HCT116 (cell line): ENCODE measurements at regions not wholly inside any gene's neighbourhood (a gene's known extent, or its start where the extent isn't known, plus 50 kb on each side); places are given as distances from the start of the nearest gene placed in this dataset.
"Not testable (repeated sequence)": the region's sequence is repeated elsewhere in the genome, so short reads cannot be mapped to it uniquely, and the experiment has no call there.

Experiments
- ATAC-seq: fragments of 200-7000 bp; cut with Tn5 transposase; 2 replicates; pipeline ENCODE4 v1.9.1; 2020; ENCODE audit warnings: mild to moderate bottlenecking, moderate library complexity
- BruUV-seq: library from RNA; stranded (reverse); fragments of 400-500 nt; replicated peaks from 2 replicates; lab custom pipeline; 2021; lab: Mats Ljungman, UMichigan
- CTCF ChIA-PET: fragments of 300-600 bp; sonication (Branson Sonifier 250); formaldehyde crosslinking; loops from one replicate; lab custom pipeline; 2021; ENCODE audit warnings: antibody characterized with exemption; lab: Charles Lee
- POLR2A ChIA-PET: fragments of 300-600, 350-600 bp; sonication (Branson Sonifier 250); formaldehyde crosslinking; loops from one replicate; lab custom pipeline; 2021; ENCODE audit warnings: antibody characterized with exemption; lab: Charles Lee
- RAD21 ChIA-PET, 2 experiments: fragments of 300-600 bp; sonication (Branson Sonifier 250); formaldehyde crosslinking; loops; one replicate each; lab custom pipeline; 2023; ENCODE audit warnings: low total read pairs in 2 of 2; ENCODE audit not compliant: uncharacterized antibody in 2 of 2, unreplicated experiment in 2 of 2, low non-redundant PET in 1 of 2; lab: Charles Lee
- DNase-seq: peaks from one replicate; pipeline ENCODE4 v3.0.0-alpha.2; 2010; ENCODE audit warnings: low read depth, low spot score
- H2AFZ ChIP-seq: fragments of 200-600 bp; shearing (Covaris generic), sonication (generic); 2 replicates; pipeline ENCODE4 v1.6.1; 2017; ENCODE audit warnings: low read depth, mixed run types, mixed read lengths, antibody characterized with exemption, low read length; ENCODE audit not compliant: poor library complexity, severe bottlenecking
- H3K27ac ChIP-seq: 2 replicates; pipeline ENCODE4 v1.5.1; 2012; ENCODE audit warnings: low read depth, low read length
- H3K27me3 ChIP-seq: fragments of 200-600 bp; sonication (generic); 2 replicates; pipeline ENCODE4 v1.6.1; 2016; ENCODE audit warnings: mixed run types, low read length, mixed read lengths; ENCODE audit not compliant: insufficient read depth
- H3K36me3 ChIP-seq, 2 experiments: fragments of 200-500 bp in 1 of 2; fragments of 200-600 bp in 1 of 2; sonication (Bioruptor generic) in 1 of 2; sonication (generic) in 1 of 2; 2 replicates each; pipeline versions ENCODE4 v1.5.1 to v1.6.1; 2014 to 2016; ENCODE audit warnings: low read length in 2 of 2, inconsistent platforms in 1 of 2, mixed read lengths in 1 of 2, mixed run types in 1 of 2; ENCODE audit not compliant: insufficient read depth in 2 of 2, control insufficient read depth in 1 of 2
- H3K4me1 ChIP-seq, 2 experiments: fragments of 200-600 bp in 1 of 2; sonication (generic) in 1 of 2; 2 replicates each; pipeline versions ENCODE4 v1.5.1 to v1.6.1; 2012 to 2017; ENCODE audit warnings: low read length in 2 of 2, inconsistent platforms in 1 of 2, mild to moderate bottlenecking in 1 of 2, mixed read lengths in 1 of 2, mixed run types in 1 of 2, moderate library complexity in 1 of 2; ENCODE audit not compliant: insufficient read depth in 2 of 2, control insufficient read depth in 1 of 2
- H3K4me2 ChIP-seq: fragments of 200-600 bp; sonication (generic); 2 replicates; pipeline ENCODE4 v1.6.1; 2017; ENCODE audit warnings: mixed run types, low read length, mixed read lengths
- H3K4me3 ChIP-seq, 2 experiments: fragments of 200-600 bp in 1 of 2; sonication (generic) in 1 of 2; replicated peaks in 1 of 2; 2 replicates each; pipeline ENCODE4 v1.5.1; 2011 to 2016; ENCODE audit warnings: low read length in 2 of 2, control low read depth in 1 of 2, low read depth in 1 of 2, mild to moderate bottlenecking in 1 of 2, mixed read lengths in 1 of 2, mixed run types in 1 of 2
- H3K79me2 ChIP-seq: fragments of 200-600 bp; sonication (generic); 2 replicates; pipeline ENCODE4 v1.6.1; 2017; ENCODE audit warnings: mild to moderate bottlenecking, mixed run types, low read length, moderate library complexity, mixed read lengths; ENCODE audit not compliant: insufficient read depth
- H3K9ac ChIP-seq: fragments of 200-600 bp; sonication (generic); 2 replicates; pipeline ENCODE4 v1.6.1; 2016; ENCODE audit warnings: low read length, mixed read lengths
- H3K9me2 ChIP-seq: fragments of 200-600 bp; sonication (generic), shearing (Covaris generic); 2 replicates; pipeline ENCODE4 v1.6.1; 2017; ENCODE audit warnings: mixed run types, mild to moderate bottlenecking, moderate library complexity; ENCODE audit not compliant: insufficient read depth
- H3K9me3 ChIP-seq, 2 experiments: fragments of 200-500 bp in 1 of 2; fragments of 200-600 bp in 1 of 2; sonication (Bioruptor generic) in 1 of 2; sonication (generic) in 1 of 2; 2 replicates each; pipeline ENCODE4 v1.6.1; 2014 to 2017; ENCODE audit warnings: low read length in 2 of 2, mixed read lengths in 2 of 2, inconsistent platforms in 1 of 2, low read depth in 1 of 2, mild to moderate bottlenecking in 1 of 2, mixed run types in 1 of 2, moderate library complexity in 1 of 2; ENCODE audit not compliant: control insufficient read depth in 1 of 2, insufficient read depth in 1 of 2
- H4K20me1 ChIP-seq: fragments of 200-600 bp; sonication (generic), shearing (Covaris generic); 2 replicates; pipeline ENCODE4 v1.6.1; 2017; ENCODE audit warnings: mixed run types, mild to moderate bottlenecking, moderate library complexity; ENCODE audit not compliant: insufficient read depth
- CBX3 ChIP-seq: IDR thresholded peaks from 2 replicates; pipeline ENCODE4 v1.6.1; 2012; ENCODE audit warnings: low read depth
- CTCF ChIP-seq, 3 experiments: fragments of 200-600 bp in 1 of 3; sonication (generic) in 1 of 3; IDR thresholded peaks in 2 of 3; conservative IDR thresholded peaks in 1 of 3; 2 replicates each; pipeline ENCODE4 v1.5.1; 2012 to 2017; ENCODE audit warnings: low read depth in 2 of 3, low read length in 2 of 3, antibody characterized with exemption in 1 of 3, borderline replicate concordance in 1 of 3, control low read depth in 1 of 3, mild to moderate bottlenecking in 1 of 3, mixed read lengths in 1 of 3, mixed run types in 1 of 3, moderate library complexity in 1 of 3; ENCODE audit not compliant: insufficient read depth in 1 of 3
- EZH2 ChIP-seq: fragments of 200-600 bp; sonication (generic); IDR thresholded peaks from 2 replicates; pipeline ENCODE4 v1.6.1; 2017; ENCODE audit warnings: antibody characterized with exemption, mixed run types
- RAD21 ChIP-seq: IDR thresholded peaks from 2 replicates; pipeline ENCODE4 v1.6.1; 2012; ENCODE audit warnings: low read depth, mild to moderate bottlenecking
- REST ChIP-seq: IDR thresholded peaks from 2 replicates; pipeline ENCODE4 v1.6.1; 2012; ENCODE audit warnings: low read depth
- SP1 ChIP-seq: IDR thresholded peaks from 2 replicates; pipeline ENCODE4 v1.6.1; 2012; ENCODE audit warnings: low read depth
- SRF ChIP-seq: IDR thresholded peaks from 2 replicates; pipeline ENCODE4 v1.6.1; 2012; ENCODE audit warnings: low read depth
- YY1 ChIP-seq: IDR thresholded peaks from 2 replicates; pipeline ENCODE4 v1.6.1; 2011; ENCODE audit warnings: low read length, low read depth, moderate library complexity, mild to moderate bottlenecking; ENCODE audit not compliant: insufficient replicate concordance; ENCODE audit errors: extremely low read depth
- ZBTB33 ChIP-seq: IDR thresholded peaks from 2 replicates; pipeline ENCODE4 v1.6.1; 2011; ENCODE audit warnings: mild to moderate bottlenecking, low read length, moderate library complexity; ENCODE audit not compliant: insufficient replicate concordance; ENCODE audit errors: extremely low read depth
- intact Hi-C: fragments of 100-400 bp; cut with micrococcal nuclease; formaldehyde crosslinking; loops from 2 replicates; pipeline ENCODE4 v1.10.0; 2022

- DNase-seq, H3K27me3 ChIP-seq, intact Hi-C loops, H3K79me2 ChIP-seq, H4K20me1 ChIP-seq, POLR2A ChIA-PET, H3K36me3 ChIP-seq, H3K9ac ChIP-seq, H2AFZ ChIP-seq, RAD21 ChIA-PET, H3K9me2 ChIP-seq, BruUV-seq, H3K4me3 ChIP-seq, H3K27ac ChIP-seq, ATAC-seq, H3K9me3 ChIP-seq, H3K4me1 ChIP-seq, H3K4me2 ChIP-seq: not testable (repeated sequence)
- CTCF ChIA-PET: interaction anchor here (0.8 to 4.5 kb wide), 3 partner anchors 11 to 550 kb away, joined by 3 to 71 read pairs (median 4); partner anchors contain the start of gene EGR2
Measured at GRCh38 chr10:62608189-62608875, 196.2 kb upstream of the ADO start.

GRCh38 chr10:62610649-62611229 is 193.8 kb upstream of the ADO start:
- POLR2A ChIA-PET: no interaction called here
- BruUV-seq: no TSS peak
- no peak for TF ChIP-seq REST
- no peak for TF ChIP-seq SP1
- TF ChIP-seq ZBTB33: no peak
- peak; percentile 84 to 99 (median 97) for TF ChIP-seq CTCF (IDR thresholded peaks at IDR 0.05 in 2 of 3, conservative IDR thresholded peaks at IDR 0.05 in 1 of 3; ENCODE audit: borderline replicate concordance in 1 of 3, insufficient read depth in 1 of 3, low read depth in 2 of 3, low read length in 2 of 3)
- TF ChIP-seq YY1: no peak
- TF ChIP-seq EZH2: no peak
- TF ChIP-seq SRF: no peak
- peak; percentile 96 for TF ChIP-seq RAD21
- no peak for TF ChIP-seq CBX3

More at GRCh38 chr10:62610649-62611229, 193.8 kb upstream of the ADO start:
- Histone ChIP-seq H3K9me2 (no peaks in the 10 kb centered on the region), H3K9ac (no peak overlapping the region), H3K4me1 (peaks cover 0 to 14% of the 10 kb centered on the region in 2 experiments; a peak in 2 of 4 replicates), H3K27me3 (no peaks in the 10 kb centered on the region), H3K9me3 (no peaks in the 10 kb centered on the region), H4K20me1 (no peaks in the 10 kb centered on the region), H3K79me2 (no peaks in the 10 kb centered on the region), H3K4me3 (no peak overlapping the region), H3K36me3 (no peaks in the 10 kb centered on the region), H3K27ac (no peak overlapping the region), H3K4me2 (no peak overlapping the region), H2AFZ (peak overlapping the region; percentile 27)
- ATAC-seq (peak; percentile 98), DNase-seq (peak; percentile 60)
- intact Hi-C loops: loop anchor here (1.0 to 5.0 kb wide), 5 partner anchors 72 to 548 kb away; no protein-coding TSS in a partner anchor
- CTCF ChIA-PET: interaction anchor here (0.6 to 4.5 kb wide), 16 partner anchors 10 to 556 kb away, joined by 3 to 71 read pairs (median 3); partner anchors contain the start of gene EGR2
- RAD21 ChIA-PET: interaction anchor here (0.8 to 2.1 kb wide), 4 partner anchors 207 to 547 kb away, joined by 3 to 8 read pairs (median 6); no protein-coding TSS in a partner anchor
